Suprapubic skin (tissue), 3 donors: ENCODE measurements at regions not wholly inside any gene's neighbourhood (a gene's known extent, or its start where the extent isn't known, plus 50 kb on each side); places are given as distances from the start of the nearest gene placed in this dataset.

Source experiments
- POLR2A ChIP-seq, 2 donors: fragments of 450-650 bp; IDR thresholded peaks; one replicate each; pipeline ENCODE4 v1.6.1; 2017; ENCODE audit warnings: antibody characterized with exemption in 2 of 2, mild to moderate bottlenecking in 2 of 2, moderate library complexity in 2 of 2
- TF ChIP-seq, protein P1 (sequence below), 2 donors: fragments of 200-600 bp in 1 of 2; fragments of 450-650 bp in 1 of 2; sonication (generic) in 1 of 2; IDR thresholded peaks; one replicate each; pipeline ENCODE4 v1.5.1; 2016 to 2019; ENCODE audit warnings: antibody characterized with exemption in 2 of 2, mild to moderate bottlenecking in 1 of 2, moderate library complexity in 1 of 2

DNA sequence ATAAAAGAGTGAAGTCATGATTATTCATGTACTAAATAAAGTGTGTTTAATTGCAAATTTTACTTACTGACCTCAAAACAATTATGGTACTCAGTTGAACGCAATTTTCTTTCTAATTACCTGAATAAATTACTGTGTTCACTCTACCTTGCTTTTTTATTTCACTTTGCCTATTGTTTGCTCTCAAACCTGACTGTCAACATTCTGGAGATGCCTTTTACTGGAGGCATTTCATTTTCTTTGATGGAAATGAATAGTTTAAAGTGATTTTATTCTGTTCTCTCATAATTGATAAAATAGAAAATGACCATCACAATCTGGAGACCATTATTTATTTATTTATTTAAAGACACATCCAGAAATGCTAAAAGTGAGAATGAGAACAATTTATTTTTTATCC lies 811.5 kb upstream of the ATXN8OS start:
- TF ChIP-seq, protein P1, sequence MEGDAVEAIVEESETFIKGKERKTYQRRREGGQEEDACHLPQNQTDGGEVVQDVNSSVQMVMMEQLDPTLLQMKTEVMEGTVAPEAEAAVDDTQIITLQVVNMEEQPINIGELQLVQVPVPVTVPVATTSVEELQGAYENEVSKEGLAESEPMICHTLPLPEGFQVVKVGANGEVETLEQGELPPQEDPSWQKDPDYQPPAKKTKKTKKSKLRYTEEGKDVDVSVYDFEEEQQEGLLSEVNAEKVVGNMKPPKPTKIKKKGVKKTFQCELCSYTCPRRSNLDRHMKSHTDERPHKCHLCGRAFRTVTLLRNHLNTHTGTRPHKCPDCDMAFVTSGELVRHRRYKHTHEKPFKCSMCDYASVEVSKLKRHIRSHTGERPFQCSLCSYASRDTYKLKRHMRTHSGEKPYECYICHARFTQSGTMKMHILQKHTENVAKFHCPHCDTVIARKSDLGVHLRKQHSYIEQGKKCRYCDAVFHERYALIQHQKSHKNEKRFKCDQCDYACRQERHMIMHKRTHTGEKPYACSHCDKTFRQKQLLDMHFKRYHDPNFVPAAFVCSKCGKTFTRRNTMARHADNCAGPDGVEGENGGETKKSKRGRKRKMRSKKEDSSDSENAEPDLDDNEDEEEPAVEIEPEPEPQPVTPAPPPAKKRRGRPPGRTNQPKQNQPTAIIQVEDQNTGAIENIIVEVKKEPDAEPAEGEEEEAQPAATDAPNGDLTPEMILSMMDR (IDR thresholded peaks at IDR 0.05) = no peak
- TF ChIP-seq POLR2A (IDR thresholded peaks at IDR 0.05) = no peak
